HG02571 (cell line): ENCODE measurements at regions not wholly inside any gene's neighbourhood (a gene's known extent, or its start where the extent isn't known, plus 50 kb on each side); places are given as distances from the start of the nearest gene placed in this dataset.

Experiments used
- ATAC-seq: cut with Tn5 transposase; IDR thresholded peaks from one replicate; pipeline ENCODE4 v1.9.1; 2021; ENCODE audit warnings: mild to moderate bottlenecking, moderate library complexity; ENCODE audit not compliant: unreplicated experiment

GRCh38 chr10:43982250-43982649, 333.6 kb upstream of the ZNF32 start:
- ATAC-seq, result no peak

- no peak for ATAC-seq
Observed at GRCh38 chr10:43981696-43982095, 333.0 kb upstream of the ZNF32 start.

GRCh38 chr10:43981232-43981631, 332.6 kb upstream of the ZNF32 start:
- ATAC-seq, result no peak

- ATAC-seq, result no peak
Observed at GRCh38 chr10:43980715-43981114, 332.0 kb upstream of the ZNF32 start.

- ATAC-seq, result no peak
Observed at GRCh38 chr10:43980313-43980712, 331.6 kb upstream of the ZNF32 start.

- ATAC-seq, result no peak
Observed at GRCh38 chr10:43979551-43979950, 330.9 kb upstream of the ZNF32 start.

GRCh38 chr10:43978936-43979335, 330.3 kb upstream of the ZNF32 start:
- ATAC-seq, result no peak

GRCh38 chr10:43978091-43978490, 329.4 kb upstream of the ZNF32 start:
- no peak for ATAC-seq

GRCh38 chr10:43976292-43976691, 327.6 kb upstream of the ZNF32 start:
- ATAC-seq, result no peak

- no peak for ATAC-seq
Observed at GRCh38 chr10:43973801-43974200, 325.1 kb upstream of the ZNF32 start.

- ATAC-seq, result no peak
Observed at GRCh38 chr10:43972976-43973647, 324.4 kb upstream of the ZNF32 start.

- ATAC-seq, result no peak
Observed at GRCh38 chr10:43971981-43972380, 323.3 kb upstream of the ZNF32 start.

GRCh38 chr10:43971306-43971705, 322.6 kb upstream of the ZNF32 start:
- no peak for ATAC-seq

GRCh38 chr10:43970717-43971116, 322.0 kb upstream of the ZNF32 start:
- ATAC-seq, result no peak

- ATAC-seq, result no peak
Observed at GRCh38 chr10:43970018-43970698, 321.5 kb upstream of the ZNF32 start.

GRCh38 chr10:43969506-43969905, 320.8 kb upstream of the ZNF32 start:
- no peak for ATAC-seq

GRCh38 chr10:43968961-43969360, 320.3 kb upstream of the ZNF32 start:
- no peak for ATAC-seq

- no peak for ATAC-seq
Observed at GRCh38 chr10:43968076-43968475, 319.4 kb upstream of the ZNF32 start.

GRCh38 chr10:43966571-43966965, 317.9 kb upstream of the ZNF32 start:
- ATAC-seq, result no peak

GRCh38 chr10:43965918-43966570, 317.4 kb upstream of the ZNF32 start:
- no peak for ATAC-seq

GRCh38 chr10:43965033-43965917, 316.6 kb upstream of the ZNF32 start:
- no peak for ATAC-seq
